ENCODE measurements at regions not wholly inside any gene's neighbourhood (a gene's known extent, or its start where the extent isn't known, plus 50 kb on each side); places are given as distances from the start of the nearest gene placed in this dataset.
"Not testable (repeated sequence)": the region's sequence is repeated elsewhere in the genome, so short reads cannot be mapped to it uniquely, and the experiment has no call there.

DNA sequence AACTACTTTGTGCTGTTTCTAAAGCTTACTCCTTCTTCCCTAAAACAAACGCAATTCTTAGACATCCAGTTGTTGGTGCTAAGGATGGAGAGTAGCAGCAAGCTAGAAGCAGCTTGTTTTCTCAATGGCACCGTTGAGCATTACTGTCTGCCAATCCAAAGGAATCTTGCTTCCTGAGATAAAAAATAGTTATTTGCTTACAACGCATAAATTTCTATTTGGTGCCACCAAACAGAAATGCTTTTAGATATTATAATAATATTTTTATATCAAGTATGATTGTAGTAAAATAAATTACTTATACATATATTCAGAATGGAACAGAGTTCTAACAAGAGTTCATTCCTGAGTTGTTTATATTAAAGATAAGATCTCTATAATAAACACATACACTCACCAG is 434.7 kb downstream of the CPS1 start:
- no peak for DNase-seq (ENCODE audit: extremely low spot score, unreplicated experiment)
- Mint-ChIP-seq H3K4me1 (ENCODE audit: unreplicated experiment) (no peaks in the 10 kb centered on the region), H3K27ac (no peak overlapping the region), H3K27me3 (no peaks in the 10 kb centered on the region), H3K4me3 (no peak overlapping the region), H3K9me3 (no peaks in the 10 kb centered on the region), H3K36me3 (no peaks in the 10 kb centered on the region)
- TF ChIP-seq, protein P1, sequence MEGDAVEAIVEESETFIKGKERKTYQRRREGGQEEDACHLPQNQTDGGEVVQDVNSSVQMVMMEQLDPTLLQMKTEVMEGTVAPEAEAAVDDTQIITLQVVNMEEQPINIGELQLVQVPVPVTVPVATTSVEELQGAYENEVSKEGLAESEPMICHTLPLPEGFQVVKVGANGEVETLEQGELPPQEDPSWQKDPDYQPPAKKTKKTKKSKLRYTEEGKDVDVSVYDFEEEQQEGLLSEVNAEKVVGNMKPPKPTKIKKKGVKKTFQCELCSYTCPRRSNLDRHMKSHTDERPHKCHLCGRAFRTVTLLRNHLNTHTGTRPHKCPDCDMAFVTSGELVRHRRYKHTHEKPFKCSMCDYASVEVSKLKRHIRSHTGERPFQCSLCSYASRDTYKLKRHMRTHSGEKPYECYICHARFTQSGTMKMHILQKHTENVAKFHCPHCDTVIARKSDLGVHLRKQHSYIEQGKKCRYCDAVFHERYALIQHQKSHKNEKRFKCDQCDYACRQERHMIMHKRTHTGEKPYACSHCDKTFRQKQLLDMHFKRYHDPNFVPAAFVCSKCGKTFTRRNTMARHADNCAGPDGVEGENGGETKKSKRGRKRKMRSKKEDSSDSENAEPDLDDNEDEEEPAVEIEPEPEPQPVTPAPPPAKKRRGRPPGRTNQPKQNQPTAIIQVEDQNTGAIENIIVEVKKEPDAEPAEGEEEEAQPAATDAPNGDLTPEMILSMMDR (conservative IDR thresholded peaks at IDR 0.05): no peak

DNA sequence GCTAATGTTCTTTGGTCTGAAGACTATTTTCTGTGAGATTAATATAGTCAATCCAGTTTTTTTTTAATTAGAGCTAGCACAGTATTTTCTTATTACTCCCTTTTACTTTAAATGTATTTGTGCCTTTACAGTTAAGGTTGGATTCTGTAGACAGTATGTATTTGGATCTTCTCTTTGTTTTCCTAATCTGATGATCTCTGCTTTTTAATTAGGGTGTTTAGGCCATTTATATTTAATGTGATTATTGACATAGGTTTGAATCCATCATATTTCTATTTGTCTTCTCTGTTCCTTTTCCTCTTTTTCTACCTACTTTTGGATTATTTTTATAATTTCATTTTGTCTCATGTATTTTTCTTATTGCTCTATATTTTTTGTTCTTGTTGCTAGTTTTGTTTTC is 437.7 kb downstream of the CPS1 start:
- no peaks in the 10 kb centered on the region for H3K9me3 Mint-ChIP-seq

DNA sequence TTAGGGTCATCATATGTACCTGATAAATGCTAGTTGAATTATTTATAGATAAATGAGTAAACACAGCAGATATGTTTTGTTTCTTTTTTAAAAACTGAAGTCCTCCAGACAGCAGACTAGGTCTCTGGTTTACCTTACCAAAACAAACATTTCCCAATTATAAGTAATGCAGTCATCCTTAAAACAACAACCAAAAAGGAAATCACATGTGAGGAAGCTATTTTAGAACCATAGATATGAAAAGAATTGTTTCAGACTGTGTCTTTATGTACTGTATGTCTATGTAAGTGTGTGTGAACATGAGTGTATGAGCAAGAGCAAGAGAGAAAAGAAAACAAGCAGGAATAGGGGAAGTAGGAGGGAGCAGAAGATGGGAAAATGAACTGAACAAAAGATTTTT is 441.0 kb downstream of the CPS1 start:
- Mint-ChIP-seq H3K9me3 (no peaks in the 10 kb centered on the region), H3K27ac (no peak overlapping the region), H3K36me3 (no peaks in the 10 kb centered on the region), H3K27me3 (no peaks in the 10 kb centered on the region), H3K4me3 (no peak overlapping the region), H3K4me1 (ENCODE audit: unreplicated experiment) (no peaks in the 10 kb centered on the region)
- TF ChIP-seq, protein P1 (conservative IDR thresholded peaks at IDR 0.05): no peak
- no peak for DNase-seq (ENCODE audit: extremely low spot score, unreplicated experiment)

More for the DNA sequence above, 437.7 kb downstream of the CPS1 start:
- Mint-ChIP-seq H3K27ac (no peak overlapping the region), H3K4me3 (no peak overlapping the region), H3K36me3 (no peaks in the 10 kb centered on the region), H3K4me1 (ENCODE audit: unreplicated experiment) (no peaks in the 10 kb centered on the region), H3K27me3 (no peaks in the 10 kb centered on the region)
- TF ChIP-seq, protein P1 (conservative IDR thresholded peaks at IDR 0.05): no peak
- DNase-seq (ENCODE audit: extremely low spot score, unreplicated experiment): no peak

DNA sequence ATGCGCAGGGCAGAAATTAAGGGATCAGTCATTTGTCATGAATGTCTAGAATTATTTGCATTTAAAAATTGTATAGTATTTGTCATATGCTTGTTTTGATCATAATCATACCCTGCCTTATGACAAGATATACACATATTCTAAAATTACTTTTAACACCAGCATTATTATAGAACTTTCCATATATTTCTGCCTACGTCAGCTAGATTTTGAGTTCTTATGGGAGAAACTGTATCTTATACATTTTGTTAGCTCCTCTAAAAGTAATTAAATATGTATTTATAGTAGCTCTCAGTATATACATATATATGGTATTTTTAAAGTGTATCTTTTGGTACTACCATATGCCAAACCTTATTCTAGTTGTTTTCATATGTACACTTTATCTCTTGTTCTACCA is 441.9 kb downstream of the CPS1 start:
- no peak overlapping the region for H3K4me3 Mint-ChIP-seq
- no peak overlapping the region for H3K27ac Mint-ChIP-seq

DNA sequence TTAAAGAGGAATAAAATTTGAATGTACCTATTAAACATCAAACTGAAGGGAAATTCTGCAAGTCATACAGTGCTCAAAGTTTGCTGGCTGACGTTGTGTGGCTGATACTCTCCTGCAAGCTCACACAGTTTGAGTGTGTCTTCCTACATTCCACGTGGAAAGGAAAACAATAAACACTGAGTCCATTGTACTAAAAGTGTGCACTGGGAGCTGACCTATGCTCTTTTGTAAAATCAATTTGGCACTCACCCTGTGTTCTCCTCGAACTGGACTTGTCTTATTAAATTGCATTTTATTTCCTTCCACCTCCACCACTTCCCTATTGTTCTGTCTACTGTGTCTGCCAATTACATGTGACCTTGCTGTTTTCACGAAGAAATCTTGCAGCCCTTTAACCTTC is 458.0 kb downstream of the CPS1 start:
- H3K27ac Mint-ChIP-seq: no peak overlapping the region
- H3K4me3 Mint-ChIP-seq: no peak overlapping the region
- DNase-seq (ENCODE audit: extremely low spot score, unreplicated experiment): no peak
- H3K27me3 Mint-ChIP-seq: no peaks in the 10 kb centered on the region
- no peaks in the 10 kb centered on the region for H3K9me3 Mint-ChIP-seq
- H3K36me3 Mint-ChIP-seq: no peaks in the 10 kb centered on the region
- TF ChIP-seq, protein P1 (conservative IDR thresholded peaks at IDR 0.05): no peak
- H3K4me1 Mint-ChIP-seq (ENCODE audit: unreplicated experiment): no peaks in the 10 kb centered on the region

More for the DNA sequence above, 441.9 kb downstream of the CPS1 start:
- TF ChIP-seq, protein P1 (conservative IDR thresholded peaks at IDR 0.05): no peak
- Mint-ChIP-seq H3K9me3 (no peaks in the 10 kb centered on the region), H3K36me3 (no peaks in the 10 kb centered on the region), H3K27me3 (no peaks in the 10 kb centered on the region), H3K4me1 (ENCODE audit: unreplicated experiment) (no peaks in the 10 kb centered on the region)
- no peak for DNase-seq (ENCODE audit: extremely low spot score, unreplicated experiment)

DNA sequence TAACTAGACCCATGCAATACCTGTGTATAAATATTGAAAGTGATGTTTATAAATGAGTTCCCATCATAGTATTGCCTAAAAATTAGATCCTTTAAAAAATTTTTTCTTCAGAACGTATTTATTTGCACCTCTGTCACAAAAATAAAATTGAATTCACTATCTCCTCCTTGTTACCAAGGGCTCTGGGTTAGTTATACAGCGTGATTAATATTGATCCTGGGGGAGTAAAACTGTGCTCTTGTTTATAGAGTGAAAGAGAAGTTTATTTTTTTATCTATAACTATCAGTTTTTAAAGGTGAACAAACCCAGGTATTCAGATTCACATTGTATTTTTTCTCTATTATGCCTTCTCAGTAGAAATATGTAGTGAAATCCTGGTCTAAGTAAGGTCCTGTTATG is 458.5 kb downstream of the CPS1 start:
- Mint-ChIP-seq H3K4me1 (ENCODE audit: unreplicated experiment) (no peaks in the 10 kb centered on the region), H3K27me3 (no peaks in the 10 kb centered on the region), H3K27ac (no peak overlapping the region), H3K36me3 (no peaks in the 10 kb centered on the region), H3K4me3 (no peak overlapping the region), H3K9me3 (no peaks in the 10 kb centered on the region)
- no peak for DNase-seq (ENCODE audit: extremely low spot score, unreplicated experiment)
- TF ChIP-seq, protein P1 (conservative IDR thresholded peaks at IDR 0.05): no peak

DNA sequence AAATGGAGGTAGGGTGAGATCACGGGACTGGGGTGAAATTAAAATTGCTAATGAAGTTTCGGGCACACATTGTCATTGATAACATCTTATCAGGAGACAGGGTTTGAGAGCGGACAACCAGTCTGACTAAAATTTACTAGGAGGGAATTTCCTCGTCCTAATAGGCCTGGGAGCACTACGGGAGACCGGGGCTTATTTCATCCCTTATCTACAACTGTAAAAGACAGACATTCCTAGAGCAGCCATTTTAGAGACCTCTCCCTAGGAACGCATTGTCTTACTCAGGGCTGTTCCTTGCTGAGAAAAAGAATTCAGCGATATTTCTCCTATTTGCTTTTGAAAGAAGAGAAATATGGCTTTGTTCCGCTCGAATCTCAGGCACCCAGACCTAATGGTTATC is 468.7 kb downstream of the CPS1 start:
- H3K27ac Mint-ChIP-seq; DNase-seq (ENCODE audit: extremely low spot score, unreplicated experiment); H3K4me3 Mint-ChIP-seq; H3K4me1 Mint-ChIP-seq (ENCODE audit: unreplicated experiment); H3K27me3 Mint-ChIP-seq; H3K36me3 Mint-ChIP-seq: not testable (repeated sequence)
- H3K9me3 Mint-ChIP-seq: peaks cover 13% of the 10 kb centered on the region
